GM18873 (cell line): ENCODE measurements at regions not wholly inside any gene's neighbourhood (a gene's known extent, or its start where the extent isn't known, plus 50 kb on each side); places are given as distances from the start of the nearest gene placed in this dataset.
A peak's percentile ranks its signal among the peaks of the same experiment; 100 is the strongest.

ENCODE experiments used
- ATAC-seq: cut with Tn5 transposase; IDR thresholded peaks from one replicate; pipeline ENCODE4 v1.9.1; 2021; ENCODE audit warnings: mild to moderate bottlenecking, moderate library complexity, moderate number of reproducible peaks; ENCODE audit not compliant: unreplicated experiment, low FRiP score

- no peak for ATAC-seq
Observed at GRCh38 chr11:81920205-81920604, 813.5 kb downstream of the FAM181B start.

GRCh38 chr11:81916451-81916850 is 817.2 kb downstream of the FAM181B start:
- no peak for ATAC-seq

DNA sequence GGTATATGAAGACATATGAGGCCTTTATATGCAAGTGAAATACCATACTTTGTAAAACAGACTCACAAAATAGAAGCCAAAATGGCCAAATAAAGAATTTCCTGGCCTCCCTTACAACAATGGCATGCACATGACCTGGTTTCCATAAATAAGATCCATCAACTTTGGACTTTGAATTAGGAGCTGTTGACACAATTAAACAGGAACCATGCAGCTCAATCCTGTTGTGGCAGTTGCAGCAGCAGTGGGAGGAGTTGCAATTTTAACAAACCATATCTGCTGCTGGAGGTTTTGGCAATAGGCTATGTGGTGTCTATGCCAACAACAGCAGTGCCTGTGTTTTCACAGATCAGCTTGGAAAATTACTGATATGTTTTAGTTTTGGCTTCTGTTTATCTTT is 818.6 kb downstream of the FAM181B start:
- no peak for ATAC-seq

- no peak for ATAC-seq
Observed at GRCh38 chr11:81913793-81914192, 819.9 kb downstream of the FAM181B start.

GRCh38 chr11:81907996-81908395 is 825.7 kb downstream of the FAM181B start:
- ATAC-seq = no peak

- ATAC-seq = no peak
Observed at GRCh38 chr11:81899156-81899555, 834.5 kb downstream of the FAM181B start.

- ATAC-seq = no peak
Observed at GRCh38 chr11:81897639-81898038, 836.0 kb downstream of the FAM181B start.

GRCh38 chr11:81895258-81895657 is 838.4 kb downstream of the FAM181B start:
- ATAC-seq = no peak

DNA sequence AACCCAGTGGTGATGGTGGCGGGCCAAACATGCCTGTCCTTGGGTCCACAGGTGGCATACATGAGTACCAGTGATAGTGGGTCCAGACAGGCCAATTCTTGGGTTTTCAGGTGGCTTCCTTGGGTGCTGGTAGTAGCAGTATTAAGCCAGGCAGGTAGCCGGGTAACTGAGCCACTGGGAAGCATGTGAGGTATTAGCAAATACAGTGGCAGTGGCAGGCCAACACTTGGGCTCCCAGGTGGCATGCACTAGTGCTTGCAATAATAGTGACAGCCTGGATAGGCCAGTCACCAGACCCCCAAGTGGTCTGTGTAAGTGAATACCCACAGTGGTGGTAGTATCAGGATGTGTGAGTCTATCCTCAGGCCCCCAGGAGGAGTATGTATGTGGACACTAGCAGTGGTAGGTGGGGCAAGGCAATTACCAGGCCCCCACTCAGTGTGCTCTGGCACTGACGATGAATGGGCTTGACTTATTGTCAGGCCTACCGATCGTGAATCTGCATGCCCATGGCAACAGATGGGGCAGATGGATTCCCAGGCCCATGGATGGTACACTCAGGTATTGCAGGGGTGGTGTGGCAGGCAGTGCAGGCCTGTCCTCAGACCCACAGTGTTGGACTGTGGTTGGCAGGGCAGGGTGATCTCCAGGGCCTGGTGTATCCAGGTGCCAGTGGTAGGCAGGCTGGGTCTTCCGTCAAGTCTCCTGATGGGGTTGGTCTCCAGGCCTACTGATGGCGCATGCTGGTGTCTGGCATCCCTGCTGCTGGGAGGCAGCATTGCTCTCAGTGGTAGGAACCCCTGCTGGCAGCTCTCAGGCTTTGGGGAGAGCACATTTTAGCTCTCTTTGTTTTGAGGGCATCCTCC is 840.7 kb downstream of the FAM181B start:
- no peak for ATAC-seq

DNA sequence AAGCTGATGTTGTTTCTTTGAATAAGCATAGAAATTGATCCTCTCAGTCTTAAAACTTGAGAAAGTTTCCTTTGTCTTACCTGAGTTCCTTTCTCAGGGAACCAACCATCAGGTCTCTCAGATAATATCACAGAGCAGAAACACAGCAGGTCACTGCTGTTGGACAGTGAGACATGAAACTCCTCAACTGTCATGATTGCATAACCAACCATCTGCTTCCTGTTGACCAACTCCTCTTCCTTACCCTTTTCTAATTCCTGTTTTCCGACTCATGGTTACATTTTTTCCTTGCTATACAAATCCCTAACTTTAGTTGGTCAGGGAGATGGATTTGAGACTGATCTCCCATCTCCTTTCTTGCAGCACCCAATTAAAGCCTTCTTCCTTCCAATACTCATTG is 845.3 kb downstream of the FAM181B start:
- ATAC-seq = no peak

DNA sequence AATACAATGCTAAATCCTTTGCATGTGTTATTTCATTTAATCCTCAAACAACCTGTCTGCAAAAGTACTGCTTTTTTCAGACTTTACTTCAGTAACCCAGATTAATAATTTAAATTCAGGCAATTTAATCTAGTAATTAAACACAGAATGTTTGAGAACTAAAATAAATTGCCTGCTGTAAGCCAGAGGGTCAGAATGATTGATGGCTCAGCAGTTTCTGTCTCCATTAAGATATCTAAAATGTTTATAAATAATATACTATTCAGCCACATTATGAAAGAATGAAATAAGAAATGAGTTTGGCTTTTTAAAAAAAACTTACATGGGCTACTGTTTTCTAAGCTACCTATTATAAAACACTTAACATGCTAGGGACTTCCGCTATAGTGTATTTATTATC is 846.0 kb downstream of the FAM181B start:
- no peak for ATAC-seq

DNA sequence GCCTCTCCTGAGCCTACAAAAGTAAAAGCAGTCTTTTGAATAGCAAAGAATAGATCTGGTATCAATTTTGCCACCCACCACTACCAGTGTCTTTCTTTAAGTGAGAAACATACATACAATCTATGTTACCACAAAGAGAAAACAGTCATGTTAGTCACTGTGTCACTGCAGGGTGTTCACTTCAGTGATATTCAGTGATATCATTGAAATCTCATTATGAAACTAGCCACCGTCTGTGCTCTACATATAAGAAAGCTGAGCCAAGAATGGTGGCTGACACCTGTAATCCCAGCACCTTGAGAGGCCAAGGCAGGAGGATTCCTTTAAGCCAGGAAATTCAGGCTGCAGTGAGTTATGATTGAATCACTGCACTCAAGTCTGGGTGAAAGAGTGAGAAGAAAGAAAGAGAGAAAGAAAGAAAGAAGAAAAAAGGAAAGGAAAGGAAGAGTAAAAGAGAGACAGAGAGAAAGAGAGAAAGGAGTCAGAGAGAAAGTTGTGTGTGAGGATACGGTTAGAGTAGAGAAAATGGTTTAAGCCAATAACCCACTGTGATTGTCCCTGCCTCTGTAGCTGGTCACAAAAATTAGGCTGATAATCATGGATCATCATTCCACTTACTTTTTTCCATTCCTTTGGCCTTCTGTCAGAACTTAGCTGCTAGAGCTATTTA is 847.1 kb downstream of the FAM181B start:
- no peak for ATAC-seq

GRCh38 chr11:81874635-81875034 is 859.0 kb downstream of the FAM181B start:
- peak; percentile 29 for ATAC-seq

- no peak for ATAC-seq
Observed at GRCh38 chr11:81870815-81871214, 862.8 kb downstream of the FAM181B start.

DNA sequence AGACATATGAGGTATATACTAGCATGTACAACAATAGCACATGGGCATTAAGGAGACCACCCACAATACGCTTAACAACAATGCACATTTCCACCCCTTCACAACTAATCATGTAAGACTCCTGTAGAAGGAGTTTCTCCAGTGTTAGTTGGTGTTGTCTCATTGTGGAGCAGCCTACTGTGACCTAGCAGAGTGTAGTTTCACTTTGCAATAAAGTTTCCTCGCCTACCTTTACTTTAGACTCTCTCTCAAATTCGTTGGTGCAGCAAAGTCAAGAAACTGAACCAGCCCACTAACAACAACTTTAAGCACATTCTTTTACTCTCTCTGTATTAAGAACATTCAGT is 863.6 kb downstream of the FAM181B start:
- ATAC-seq = peak; percentile 37

- ATAC-seq = peak; percentile 98
Observed at GRCh38 chr11:81869351-81870065, 864.2 kb downstream of the FAM181B start.

DNA sequence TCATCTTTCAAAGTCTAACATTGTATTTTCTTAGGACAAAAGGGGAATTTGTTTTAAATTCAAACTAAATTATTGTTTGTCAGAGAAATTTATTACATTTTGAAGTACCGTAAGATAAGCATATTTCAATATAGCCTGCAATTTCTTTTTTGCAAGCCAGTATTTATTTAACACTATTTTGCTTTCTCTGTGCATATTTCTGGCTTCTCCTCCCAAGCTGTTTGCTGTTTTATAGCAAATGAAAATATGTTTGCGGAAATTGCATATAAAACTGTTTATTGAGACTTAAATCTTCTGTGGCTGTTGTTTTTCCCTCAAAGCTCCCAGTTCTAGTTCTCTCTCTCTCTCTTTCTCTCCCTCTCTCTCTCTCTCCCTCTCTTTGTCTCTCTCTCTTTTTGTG is 866.8 kb downstream of the FAM181B start:
- no peak for ATAC-seq

DNA sequence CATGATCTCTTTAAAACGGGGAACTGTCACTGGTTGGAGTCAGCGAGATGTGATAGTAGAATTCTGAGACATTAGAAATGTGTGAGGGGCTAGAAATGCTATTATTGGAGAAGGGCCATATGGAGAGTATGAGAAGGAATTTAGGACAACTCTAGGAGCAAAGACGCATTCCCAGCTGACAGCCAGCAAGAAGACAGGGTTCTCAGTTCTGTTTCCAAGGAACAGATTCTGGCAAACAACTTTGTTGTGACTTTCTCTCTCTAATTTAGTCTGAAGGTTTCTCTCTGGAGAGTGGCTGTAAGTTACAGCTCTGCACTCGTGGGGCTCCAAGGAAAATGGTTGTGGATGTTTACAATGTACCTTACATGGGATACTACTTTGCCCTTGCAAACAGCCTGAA is 876.3 kb downstream of the FAM181B start:
- no peak for ATAC-seq

DNA sequence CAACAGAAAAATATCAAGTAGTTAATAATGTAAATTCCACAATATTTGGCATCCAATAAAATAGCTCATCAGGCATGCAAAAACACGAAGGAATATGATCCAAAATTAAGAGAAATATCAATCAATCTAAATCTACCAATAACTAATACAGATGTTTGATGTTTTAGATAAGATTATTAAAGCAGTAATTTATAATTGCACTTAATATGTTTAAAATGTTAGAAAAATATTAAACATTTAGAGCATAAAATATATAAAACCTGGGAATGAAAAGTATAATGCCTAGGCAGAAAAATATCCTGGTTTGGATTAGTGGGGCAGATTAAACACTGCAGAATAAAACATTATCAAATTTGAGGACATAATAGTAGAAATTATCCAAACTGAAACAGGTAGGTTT is 879.9 kb downstream of the FAM181B start:
- no peak for ATAC-seq

DNA sequence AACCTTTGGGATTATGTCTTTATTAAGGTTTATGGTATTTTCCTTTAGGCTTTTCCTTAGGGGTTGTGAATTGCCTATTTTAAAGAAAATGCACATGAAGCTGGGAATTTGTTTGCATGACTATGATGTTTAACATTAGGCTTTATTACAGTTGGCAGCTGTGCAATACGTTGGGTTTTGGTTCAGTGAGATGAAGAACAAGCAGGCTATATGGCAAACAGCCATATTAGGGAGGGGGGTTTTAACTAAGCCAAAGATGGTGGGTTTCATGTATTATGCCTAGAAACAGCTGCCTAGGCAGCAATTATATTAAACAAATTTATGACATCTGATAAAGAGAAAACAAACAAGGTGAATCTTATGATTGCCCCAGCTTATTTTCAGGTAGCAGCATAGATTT is 880.8 kb downstream of the FAM181B start:
- ATAC-seq = no peak

GRCh38 chr11:81840380-81840779 is 893.3 kb downstream of the FAM181B start:
- ATAC-seq = no peak
